Left renal pelvis (tissue), 4 donors: ENCODE measurements at regions not wholly inside any gene's neighbourhood (a gene's known extent, or its start where the extent isn't known, plus 50 kb on each side); places are given as distances from the start of the nearest gene placed in this dataset.
"Not testable (repeated sequence)": the region's sequence is repeated elsewhere in the genome, so short reads cannot be mapped to it uniquely, and the experiment has no call there.

Experiments
- DNase-seq, 4 donors: peaks; one replicate each; pipeline ENCODE4 v3.0.0-alpha.2; 2013; ENCODE audit warnings: low read depth in 4 of 4, low spot score in 3 of 4

DNA sequence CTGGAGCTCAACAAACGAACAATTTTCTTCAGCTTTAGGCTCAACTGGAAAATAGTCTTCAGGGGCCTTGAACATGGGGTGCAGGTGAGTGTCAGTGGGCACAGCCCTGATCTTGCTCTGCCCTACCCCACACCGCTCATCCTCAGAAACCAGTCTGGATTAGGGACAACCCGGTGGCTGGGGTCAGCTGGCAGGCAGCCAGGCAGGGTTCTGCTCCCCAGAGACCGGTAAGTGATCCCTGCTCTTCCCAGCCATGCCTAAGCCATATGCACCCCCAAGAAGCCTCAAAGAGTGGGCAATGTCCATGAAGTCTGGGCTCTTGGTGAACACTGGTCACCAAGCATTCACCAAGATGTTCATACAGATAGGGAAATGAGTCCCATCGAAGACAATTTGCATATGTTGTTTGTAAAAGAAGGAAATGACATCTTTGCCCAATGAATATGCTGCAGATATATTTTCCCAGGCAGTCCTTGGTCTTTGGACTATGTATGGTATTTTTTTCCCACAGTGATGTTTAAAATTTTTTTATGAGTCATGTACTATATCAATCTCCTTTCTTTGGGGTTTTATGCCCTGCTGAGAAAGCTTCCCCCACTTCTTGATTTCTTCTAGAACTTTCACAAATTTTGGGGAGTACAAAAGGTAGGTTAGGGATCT, 63.9 kb upstream of the VASH1 start:
- no peak for DNase-seq

DNA sequence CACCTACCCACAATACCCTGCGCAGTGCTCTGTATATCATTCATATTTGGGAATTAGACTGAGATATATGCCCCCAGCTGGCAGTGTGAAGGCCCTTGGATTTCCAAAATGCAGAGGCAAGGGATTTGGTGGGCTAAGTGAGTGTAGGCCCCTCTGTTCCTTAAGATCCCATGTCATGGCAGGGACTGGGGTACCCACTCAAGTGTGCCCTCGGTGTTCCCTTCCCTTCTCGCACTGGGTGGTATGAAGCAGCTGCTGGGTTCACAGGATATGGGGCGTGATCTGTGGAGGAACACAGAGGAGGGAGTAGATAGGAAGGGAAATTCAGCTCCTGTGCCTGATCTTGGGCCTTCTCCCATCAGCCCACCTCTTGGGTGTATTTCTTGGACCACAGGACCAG, 63.1 kb upstream of the VASH1 start:
- no peak for DNase-seq

DNA sequence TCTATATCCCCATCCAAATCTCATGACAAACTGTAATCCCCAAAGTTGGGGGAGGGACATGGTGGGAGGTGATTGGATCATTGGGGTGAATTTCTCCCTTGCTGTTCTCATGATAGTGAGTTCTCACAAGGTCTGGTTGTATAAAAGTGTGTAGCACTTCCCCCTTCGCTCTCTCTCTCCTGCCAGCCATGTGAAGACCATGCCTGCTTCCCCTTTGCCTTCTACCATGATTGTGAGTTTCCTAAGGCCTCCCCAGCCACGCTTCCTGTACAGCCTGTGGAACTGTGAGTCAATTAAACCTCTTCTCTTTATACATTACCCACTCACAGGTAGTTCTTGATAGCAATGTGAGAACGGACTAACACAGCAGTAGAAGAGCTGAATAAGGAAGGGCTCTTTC, 62.6 kb upstream of the VASH1 start:
- DNase-seq: no peak

DNA sequence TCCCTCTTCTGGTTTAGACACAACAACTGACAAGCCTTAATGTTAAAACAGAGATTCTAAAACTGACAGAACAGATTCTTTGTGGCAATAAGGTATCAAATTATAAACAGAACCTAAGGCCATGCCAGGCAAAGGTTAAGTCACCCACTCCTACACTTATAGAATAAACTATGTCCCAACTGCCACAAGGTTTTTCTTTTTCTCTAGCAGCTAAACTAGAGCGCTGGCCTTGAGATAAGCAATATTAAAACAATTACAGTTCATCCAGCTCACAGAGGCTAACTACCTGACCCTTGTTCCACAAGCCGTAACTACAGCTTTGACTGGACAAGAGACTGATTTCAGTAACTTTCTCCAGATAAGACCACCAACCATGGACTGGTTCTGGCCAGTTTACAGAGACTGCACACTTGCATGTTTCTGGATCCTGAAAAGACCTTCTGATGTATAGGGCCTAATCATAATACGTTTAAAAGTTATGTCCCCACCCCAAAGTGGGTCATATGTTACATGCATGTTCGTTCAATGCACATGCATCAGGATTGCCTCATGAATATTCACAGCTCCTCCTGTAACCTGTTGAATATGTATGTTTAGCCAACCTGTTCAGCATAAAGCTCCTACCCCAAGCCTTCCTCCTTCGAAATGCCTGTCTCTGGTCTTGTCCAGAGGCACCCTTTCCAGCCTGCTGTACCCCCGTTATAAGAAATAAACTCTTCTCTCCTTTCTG, 61.9 kb upstream of the VASH1 start:
- no peak for DNase-seq

DNA sequence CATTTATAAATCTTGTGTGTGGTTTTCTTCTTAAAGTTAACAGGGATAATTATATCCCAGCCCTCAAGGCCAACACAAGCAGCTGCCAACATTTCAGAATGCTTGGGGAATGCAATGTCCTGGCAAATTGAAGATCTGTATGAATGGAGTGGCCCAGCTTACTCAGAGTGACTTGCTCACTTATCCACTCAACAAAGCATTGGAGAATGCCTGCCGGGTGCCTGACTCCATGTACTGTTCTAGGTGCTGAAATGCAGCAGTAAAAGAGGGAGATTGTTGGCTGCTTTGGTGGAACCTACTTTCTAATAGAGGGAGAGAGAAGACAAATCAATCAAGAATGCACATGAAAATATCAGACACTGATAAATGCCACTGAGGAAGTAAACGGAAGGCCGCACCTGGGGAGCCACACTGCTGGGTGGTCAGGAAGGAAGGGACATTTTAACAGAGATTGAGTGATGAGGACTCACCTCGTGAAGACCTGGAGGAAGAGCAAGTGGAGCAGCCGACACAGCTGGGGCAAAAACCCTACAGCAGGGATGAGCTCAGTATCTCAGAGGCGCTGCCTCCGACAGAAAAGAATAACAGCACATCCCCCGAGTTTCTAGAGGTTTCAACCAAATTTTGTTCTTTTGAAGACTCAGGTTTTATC, 61.2 kb upstream of the VASH1 start:
- no peak for DNase-seq

DNA sequence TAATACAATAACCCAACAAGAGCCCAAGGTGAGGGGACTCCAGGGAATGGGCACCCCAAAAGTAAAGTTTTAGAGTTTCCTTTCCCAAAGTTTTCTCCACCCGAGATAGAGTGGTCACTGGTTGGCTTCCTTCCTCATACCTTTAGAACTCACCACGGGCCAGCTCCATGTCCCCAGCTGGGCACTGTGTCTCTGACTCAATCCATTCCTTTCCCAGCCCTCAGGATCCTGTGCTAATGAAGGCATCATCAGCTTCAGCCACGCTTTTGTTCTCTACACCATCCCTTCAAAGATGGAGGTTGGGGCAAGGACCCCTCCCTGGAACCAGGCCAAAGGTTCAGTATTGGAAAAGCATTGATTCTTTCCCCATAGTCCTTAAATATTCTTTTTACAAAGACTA, 59.8 kb upstream of the VASH1 start:
- no peak for DNase-seq

DNA sequence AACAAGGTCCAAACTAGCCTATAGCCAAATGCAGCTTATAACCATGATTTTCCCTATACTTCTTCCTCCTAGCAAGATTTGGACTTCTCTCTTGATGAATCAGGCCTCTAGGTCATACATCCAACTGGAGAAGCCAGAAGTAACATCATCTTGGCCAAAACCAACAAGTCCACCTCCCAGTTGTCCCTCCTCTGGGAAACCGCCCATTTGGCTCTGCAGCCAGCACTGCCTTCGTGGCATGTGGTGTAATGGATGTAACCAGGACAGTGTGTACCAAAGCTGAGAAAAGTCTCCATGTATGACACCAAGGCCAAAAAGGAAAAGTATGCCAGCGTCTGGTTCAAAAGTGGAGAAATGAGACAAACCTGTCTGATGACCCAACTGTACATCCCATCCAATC, 59.3 kb upstream of the VASH1 start:
- DNase-seq: no peak

DNA sequence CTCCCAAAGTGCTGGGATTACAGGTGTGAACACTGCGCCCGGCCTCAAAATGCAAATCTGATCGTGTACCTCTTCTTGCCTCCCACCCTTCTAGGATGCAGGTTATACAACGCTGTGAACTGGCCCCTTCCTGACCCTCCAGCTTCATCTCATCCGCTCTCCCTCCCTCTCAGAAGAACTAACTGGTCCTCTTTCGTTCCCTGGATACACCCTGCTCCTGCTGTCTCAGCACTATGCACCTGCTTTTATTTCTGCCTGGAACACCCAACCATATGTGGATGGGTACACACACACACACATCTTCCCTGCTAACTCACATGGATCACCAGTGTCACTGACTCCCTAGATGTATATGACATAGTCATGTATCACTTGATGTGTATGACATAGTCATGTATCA, 56.1 kb upstream of the VASH1 start:
- DNase-seq: no peak

DNA sequence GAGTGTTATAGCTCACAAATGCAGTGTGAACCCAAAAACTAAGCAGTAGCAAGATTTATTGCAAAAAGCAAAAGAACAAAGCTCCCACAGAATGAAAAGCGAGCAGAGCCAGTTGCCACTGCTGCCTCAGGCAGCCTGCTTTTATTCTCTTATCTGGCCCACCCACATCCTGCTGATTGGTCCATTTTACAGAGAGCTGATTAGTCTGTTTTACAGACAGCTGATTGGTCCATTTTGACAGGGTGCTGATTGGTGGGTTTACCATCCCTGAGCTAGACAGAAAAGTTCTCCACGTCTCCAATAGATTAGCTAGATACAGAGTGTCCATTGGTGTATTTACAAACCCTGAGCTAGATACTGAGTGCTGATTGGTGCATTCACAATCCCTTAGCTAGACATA, 55.1 kb upstream of the VASH1 start:
- not testable (repeated sequence) for DNase-seq

DNA sequence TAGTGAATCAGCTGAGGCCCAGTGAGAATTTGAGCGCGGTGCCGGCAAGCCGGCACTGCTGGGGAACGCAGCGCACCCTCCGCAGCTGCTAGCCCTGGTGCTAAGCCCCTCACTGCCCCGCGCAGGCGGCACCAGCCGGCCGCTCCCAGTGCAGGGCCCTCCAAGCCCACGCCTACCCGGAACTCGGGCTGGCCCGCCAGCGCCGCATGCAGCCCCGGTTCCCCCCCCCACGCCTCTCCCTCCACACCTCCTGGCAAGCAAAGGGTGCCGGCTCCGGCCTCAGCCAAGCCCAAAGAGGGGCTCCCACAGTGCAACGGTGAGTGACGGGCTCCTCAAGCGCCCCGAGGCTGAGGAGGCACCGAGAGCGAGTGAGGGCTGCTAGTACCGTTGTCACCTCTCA, 54.5 kb upstream of the VASH1 start:
- no peak for DNase-seq

DNA sequence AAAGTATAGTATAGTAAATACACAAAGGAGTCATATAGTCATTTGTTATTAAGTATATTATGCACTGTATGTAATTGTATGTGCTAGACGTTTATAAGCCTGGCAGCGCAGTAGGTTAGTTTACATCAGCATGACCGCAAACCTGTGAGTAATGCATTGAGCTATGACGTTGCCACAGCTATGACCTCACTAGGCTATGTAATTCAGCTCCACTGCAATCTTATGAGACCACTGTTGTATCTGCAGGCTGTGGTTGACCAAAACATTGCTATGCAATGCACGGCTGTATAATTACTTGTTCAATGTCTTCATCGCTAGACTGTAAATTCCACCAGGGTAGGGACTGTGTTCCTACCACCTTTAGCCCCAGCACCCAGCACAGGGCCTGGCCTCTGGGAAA, 53.2 kb upstream of the VASH1 start:
- no peak for DNase-seq

DNA sequence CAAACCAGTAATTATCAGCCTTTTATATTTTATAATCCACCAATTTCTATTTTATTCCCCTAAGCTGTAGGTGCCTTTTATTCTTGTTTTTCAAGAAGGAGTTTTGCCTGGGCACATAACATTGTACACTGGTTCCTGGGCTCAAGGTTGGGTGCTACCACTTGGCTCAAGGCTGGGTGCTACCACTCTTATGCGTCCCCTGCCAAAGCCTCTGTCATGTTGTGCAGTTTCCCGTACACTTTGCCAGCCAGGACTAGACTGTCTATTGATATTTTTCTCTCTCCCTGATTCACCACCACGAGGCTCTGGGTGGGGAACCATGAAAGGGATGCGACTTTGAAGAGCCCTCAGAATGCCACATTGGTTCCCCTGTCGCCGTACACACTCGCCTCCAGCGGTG, 52.5 kb upstream of the VASH1 start:
- no peak for DNase-seq

DNA sequence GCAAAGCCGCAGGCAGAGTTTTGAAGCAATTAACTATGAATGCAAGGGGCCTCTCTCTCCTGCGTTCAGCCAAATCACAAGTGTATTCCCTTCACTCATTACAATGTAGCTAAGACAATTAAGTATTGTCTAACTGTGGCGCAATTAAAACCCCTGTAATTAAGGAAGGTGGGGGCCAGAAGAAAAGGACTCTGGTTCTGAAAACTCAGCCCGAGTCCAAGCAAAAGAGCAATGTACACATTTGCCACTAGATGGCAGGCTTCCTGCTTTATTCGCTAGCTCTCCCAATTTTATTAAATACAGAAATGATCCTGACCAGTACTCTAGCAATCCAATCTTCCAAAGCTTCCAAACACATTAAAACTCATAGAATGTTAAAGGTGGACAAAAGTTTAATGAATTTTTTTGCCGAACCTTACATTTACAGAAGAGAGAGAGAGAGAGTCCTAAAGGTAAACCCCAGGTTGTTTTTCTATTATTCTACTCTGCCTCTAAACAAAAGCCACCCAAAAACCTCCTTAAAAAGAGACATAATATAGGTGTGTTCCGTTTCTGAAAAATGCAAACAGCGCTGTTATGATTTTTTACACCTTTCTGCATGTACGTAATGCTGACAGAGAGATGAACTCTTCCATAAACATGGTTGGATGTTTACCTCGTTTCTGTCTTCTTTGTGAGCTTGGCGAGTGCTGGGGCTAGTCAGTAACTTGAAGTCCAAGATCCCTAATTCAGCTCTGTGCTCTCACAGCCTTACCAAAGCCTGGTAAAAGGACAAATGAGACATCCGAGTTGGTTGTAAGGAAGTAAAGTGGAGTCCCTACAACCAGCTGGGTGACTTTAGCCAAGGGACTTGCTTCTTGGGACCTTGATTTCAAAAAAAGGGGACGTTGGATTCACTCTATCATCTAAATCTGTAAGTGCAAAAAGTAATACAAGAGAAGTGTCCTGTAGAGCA, 50.9 kb upstream of the VASH1 start:
- peak in 2 of 4 donors; percentile 31 for DNase-seq
